Hematopoietic multipotent progenitor cell treated with erythropoietin and hydrocortisone succinate and interleukin-3 and kit ligand, for 8 days (in vitro differentiated cells): ENCODE measurements at regions not wholly inside any gene's neighbourhood (a gene's known extent, or its start where the extent isn't known, plus 50 kb on each side); places are given as distances from the start of the nearest gene placed in this dataset.
"Not testable (repeated sequence)": the region's sequence is repeated elsewhere in the genome, so short reads cannot be mapped to it uniquely, and the experiment has no call there.

Experiments
- DNase-seq: peaks from one replicate; pipeline ENCODE4 v3.0.0-alpha.2; 2015

DNA sequence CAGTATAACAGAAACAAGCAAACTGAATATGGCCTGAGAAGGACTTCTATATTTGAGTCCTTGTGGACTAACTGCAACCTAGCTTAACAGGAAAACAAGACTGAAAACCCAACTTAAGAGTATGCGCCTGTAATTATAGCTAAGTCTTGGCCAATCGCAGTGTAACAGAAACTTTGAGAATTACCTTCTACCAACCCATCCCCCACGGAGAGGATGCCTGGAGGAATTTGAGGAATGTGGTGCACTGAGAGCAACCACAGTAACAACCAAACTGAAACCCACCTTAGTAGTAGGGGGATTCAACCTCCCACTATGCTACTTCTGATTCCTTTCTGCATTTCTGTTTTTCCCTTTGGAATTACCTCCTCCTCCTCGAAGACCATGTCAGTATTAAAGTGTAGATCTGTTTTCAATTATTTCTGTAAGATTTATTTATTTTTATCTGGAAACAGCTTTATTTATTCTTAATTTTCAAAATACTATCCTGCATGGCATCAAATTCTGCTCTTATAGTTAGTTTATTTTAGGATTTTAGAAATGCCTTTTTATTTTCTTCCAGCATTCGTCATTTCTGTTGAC is 393.6 kb downstream of the KCNA4 start:
- no peak for DNase-seq

- no peak for DNase-seq
Observed at GRCh38 chr11:29616611-29617010, 400.2 kb downstream of the KCNA4 start.

DNA sequence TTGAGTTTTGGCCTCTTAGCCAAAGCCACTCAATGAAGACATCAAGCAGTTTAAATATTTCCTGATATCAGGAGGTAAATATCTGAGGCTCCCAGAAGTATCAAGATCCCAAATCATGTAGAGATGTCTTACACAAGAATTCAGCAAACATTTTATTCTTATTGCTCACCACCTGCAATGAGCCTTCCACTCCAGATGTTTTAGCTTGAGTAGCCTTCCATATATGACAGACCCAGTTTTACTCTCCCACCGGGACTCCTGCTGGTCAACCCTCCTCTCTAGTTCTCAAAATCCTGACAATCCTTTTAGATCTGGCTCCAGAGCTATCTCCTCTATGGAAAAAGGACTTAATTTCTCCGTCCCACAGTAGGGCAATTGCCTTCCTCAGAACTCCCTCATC is 404.4 kb downstream of the KCNA4 start:
- DNase-seq: no peak

DNA sequence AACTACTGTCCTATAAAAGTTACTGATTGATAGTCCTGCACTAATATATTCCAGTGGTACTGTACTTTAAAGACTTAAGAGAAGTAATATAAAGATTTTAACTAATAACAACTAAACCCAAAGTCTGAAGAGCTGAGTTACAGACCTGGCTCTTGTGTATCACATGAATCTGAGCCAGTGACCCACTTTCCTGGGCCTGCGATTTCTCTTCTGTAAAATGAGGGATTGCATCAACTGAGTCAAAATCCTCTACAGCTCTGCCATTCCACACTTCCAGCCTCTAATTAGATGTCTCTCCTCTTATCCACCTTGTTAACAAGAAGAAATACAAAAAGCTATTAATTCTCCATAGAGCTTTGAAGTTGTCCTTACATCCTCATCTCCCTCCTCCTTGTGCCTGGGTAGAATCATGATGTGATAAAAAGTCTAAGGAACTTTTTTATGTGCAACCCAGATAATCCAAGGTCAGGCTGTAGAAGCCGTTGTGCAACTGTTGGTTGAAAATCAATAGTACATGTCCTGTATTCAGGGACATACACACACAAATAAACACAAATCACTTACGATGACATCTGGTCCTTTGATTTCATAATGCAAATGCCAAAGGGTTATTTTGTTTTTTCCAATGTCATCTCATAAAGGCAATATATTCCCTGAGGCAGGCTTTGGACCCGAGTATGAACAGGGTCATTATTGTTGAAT is 410.3 kb downstream of the KCNA4 start:
- DNase-seq: no peak

GRCh38 chr11:29600151-29600575 is 416.7 kb downstream of the KCNA4 start:
- not testable (repeated sequence) for DNase-seq

DNA sequence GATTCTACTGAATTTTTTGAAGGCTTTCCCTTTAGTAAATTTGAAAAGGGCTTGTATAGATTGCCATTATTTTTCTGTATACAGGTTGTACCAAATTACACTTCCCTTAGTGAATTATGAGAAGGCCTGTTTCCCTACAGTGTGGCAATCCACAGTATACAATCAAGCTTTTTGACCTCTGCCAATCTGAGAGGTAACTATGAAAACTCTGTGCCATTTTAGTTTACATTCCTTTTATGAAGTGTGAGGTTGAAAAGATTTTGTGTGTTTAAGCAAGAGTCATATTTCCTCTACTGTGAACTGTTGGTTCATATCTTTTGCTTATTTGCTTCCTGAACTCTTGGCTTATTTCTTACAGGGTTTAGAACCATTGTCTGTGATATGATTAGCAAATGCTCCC is 432.5 kb downstream of the KCNA4 start:
- DNase-seq: no peak

GRCh38 chr11:29578806-29579205 is 438.0 kb downstream of the KCNA4 start:
- no peak for DNase-seq

DNA sequence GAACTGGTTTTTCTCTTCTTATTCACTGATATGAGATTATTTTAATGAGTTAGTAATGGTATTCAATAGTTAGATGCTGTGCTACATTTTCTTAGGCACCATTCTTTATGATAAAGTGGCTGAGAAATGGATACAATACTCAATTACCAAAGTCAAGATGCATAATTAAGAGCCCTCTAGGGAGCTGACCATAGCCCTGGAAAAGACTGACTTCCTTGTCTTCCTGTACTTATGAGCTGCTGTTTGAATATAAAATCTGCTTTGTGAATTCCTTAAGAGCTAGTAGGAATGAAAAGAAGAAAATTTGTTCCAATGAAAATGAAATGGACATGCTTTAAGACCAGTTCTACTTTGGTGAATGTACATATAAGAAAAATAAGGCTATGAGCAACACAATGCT is 452.3 kb downstream of the KCNA4 start:
- DNase-seq: no peak

DNA sequence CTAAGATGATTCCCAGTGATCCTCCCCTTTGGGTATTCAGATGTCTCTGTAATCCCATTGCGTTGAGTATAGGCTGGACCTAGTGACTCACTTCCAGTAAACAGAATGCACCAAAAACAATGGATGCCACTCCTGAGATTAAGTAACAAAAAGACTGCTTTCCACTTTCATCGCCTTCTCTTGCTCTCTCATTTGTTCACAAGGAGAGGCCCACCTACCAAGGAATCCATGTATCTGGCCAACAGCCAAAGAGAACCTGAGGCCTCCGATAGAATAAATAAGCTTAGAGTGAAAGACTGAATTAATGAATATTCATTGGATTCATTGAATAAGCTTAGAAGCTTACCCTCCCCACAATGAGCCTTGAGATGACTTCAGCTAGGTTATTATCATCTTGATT is 454.6 kb downstream of the KCNA4 start:
- DNase-seq: no peak

GRCh38 chr11:29553990-29554389 is 462.8 kb downstream of the KCNA4 start:
- DNase-seq: no peak

- no peak for DNase-seq
Observed at GRCh38 chr11:29538339-29539036, 478.3 kb downstream of the KCNA4 start.

DNA sequence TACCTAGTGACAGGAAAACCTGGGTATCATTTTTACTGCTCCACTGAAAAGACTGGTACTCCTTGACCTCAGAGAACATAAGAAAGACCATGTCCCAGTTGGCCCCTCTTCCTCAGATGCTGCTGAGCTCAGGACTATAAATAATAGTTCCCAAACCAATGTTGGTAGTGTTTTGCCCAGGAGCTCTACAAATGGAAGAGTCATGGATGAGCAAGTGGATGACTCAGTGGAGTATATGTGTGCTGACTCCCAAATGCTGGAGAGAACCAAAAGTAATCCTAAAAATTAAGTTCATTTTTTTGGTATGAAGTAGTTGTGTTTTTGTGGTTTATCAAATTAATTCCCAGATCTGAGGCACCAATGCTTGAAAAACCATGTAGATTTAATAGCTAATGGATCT is 482.0 kb downstream of the KCNA4 start:
- DNase-seq: no peak

- DNase-seq: no peak
Observed at GRCh38 chr11:29530961-29531360, 485.9 kb downstream of the KCNA4 start.

DNA sequence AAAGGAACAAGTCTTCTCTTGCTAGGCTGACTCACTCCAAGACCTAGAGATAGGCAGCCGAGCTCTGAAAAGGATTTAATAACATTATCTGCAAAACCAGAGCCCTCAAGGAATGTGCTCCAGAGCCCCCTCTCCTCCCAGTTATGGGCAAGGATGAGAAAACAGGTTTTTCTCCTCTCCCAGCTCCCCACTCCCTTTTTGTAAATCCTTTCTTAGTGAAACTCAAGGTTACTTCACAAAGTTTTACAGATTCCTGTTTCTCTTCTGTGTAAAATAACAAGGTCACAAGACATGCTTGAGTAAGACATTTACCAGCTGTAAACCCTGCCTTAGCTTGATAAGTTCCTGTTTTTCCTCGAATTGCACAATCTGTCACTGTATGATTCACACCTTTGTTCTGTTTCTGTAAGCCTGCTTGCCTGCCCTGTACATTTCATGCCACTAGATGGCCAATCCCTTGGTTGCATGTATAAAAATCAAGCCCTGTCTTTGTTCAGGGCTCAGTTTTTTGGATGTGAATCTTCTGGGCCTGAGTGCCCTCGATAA is 489.4 kb downstream of the KCNA4 start:
- DNase-seq: no peak

DNA sequence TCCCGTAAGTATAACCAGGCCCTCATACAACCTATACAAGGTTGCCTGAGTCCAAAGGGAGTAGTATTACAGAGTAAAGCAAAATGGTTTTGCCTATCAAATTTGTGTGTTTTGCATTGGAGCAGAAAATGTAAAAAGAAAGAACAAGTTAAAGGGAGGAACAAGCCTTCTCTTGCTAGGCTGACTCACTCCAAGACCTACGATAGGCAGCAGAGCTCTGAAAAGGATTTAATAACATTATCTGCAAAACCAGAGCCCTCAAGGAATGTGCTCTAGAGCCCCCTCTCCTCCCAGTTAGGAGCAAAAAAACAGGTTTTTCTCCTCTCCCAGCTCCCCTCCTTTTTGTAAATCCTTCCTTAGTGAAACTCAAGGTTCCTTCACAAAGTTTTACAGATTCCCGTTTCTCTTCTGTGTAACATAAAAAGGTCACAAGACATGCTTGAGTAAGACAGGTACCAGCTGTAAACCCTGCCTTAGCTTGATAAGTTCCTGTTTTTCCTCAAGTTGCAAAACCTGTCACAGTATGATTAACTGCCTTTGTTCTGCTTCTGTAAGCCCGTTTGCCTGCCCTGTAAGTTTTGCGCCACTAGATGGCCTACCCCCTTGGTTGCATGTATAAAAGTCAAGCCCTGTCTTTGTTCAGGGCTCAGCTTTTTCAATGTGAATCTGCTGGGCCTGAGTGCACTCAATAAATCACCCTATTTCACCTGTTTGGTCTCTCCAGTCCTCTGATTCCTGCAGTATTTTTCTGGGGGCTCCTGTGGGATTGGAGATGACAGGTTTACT is 498.2 kb downstream of the KCNA4 start:
- DNase-seq: peak; percentile 9

DNA sequence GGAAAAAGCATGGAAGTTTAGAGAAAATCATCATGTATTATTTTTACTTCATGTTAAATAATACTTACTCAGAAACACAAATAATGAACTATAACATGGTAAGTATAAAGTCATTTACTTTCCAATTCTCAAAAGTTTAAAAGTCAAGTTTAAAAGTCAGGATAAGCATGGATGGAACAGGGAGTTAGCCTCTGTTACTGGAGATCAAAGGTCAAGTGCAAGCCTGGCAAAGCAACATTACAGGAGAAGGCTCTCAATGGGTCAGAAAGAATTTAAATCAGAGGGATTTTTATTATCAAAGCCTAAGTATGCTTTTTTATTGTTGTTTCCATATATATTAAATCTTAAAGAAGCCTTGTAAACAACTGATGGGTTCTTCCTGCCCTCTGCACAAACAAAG is 505.4 kb downstream of the KCNA4 start:
- DNase-seq: no peak

GRCh38 chr11:29507376-29507775 is 509.5 kb downstream of the KCNA4 start:
- DNase-seq: no peak

- no peak for DNase-seq
Observed at GRCh38 chr11:29495676-29496075, 521.2 kb downstream of the KCNA4 start.

DNA sequence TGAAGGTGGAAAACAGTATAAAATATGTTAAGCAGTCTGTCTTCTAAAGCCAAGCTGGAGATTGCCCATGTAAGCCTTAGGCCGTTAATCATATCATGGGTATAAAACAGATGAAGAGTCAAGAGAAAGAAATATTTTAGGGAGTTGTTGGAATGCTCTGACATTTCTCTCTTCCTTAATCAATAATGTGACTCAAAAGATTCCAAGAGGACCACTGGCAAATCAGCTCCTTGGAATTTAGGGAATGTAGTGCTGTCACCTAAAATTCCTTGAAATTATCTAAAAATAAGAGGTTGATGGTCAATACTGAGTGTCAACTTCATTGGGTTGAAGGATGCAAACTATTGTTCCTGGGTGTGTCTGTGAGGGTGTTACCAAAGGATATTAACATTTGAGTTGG is 525.9 kb downstream of the KCNA4 start:
- DNase-seq: no peak

- no peak for DNase-seq
Observed at GRCh38 chr11:29486301-29486700, 530.5 kb downstream of the KCNA4 start.

DNA sequence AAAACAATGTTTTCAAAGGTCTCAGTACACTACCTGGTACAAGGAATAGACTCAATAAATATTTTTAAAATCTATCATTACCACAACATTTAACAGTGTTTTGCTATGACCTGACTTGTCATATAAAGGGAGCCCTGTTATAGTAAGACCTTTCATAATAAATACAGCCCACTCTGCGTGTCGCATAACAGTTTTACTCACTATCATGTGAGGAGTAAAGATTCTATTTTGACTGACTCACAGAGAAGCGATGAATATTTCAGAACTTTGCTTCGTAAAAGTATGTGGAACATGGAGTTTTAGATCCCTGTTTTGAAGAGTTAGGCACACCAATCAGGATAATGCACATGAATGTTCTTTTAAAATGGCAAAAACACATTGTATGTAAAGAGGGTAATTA is 531.2 kb downstream of the KCNA4 start:
- DNase-seq: no peak

DNA sequence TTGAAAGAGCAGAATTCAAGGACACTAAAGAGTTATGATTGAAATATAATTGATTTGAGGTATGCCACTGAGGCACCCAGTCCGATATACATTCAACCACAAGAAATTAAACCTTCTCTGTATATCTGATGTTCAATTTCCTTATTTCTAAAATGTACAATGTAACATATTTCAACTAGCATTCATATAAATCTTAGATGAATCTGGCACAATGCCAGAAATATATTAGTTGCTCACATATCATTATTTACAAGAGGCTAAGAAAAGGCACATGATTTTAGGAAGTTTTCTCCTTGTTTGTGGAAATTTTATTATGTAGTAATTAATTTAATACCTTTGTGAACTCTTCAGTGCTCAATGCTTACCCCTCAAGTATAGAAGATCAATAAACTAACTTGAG is 532.3 kb downstream of the KCNA4 start:
- no peak for DNase-seq

GRCh38 chr11:29483831-29484230 is 533.0 kb downstream of the KCNA4 start:
- no peak for DNase-seq
